Sigmoid colon (tissue), 6 donors: ENCODE measurements at regions not wholly inside any gene's neighbourhood (a gene's known extent, or its start where the extent isn't known, plus 50 kb on each side); places are given as distances from the start of the nearest gene placed in this dataset.

Source experiments
- DNase-seq: peaks from one replicate; pipeline ENCODE4 v3.0.0-alpha.2; 2019
- H3K27ac ChIP-seq, 4 donors: fragments of 200-600 bp; sonication (generic); one replicate each; pipeline ENCODE4 v1.5.1; 2016 to 2019; ENCODE audit warnings: mild to moderate bottlenecking in 1 of 4
- H3K27me3 ChIP-seq, 3 donors: fragments of 200-600 bp; sonication (generic); one replicate each; pipeline ENCODE4 v1.5.1; 2019; ENCODE audit warnings: mild to moderate bottlenecking in 1 of 3
- H3K36me3 ChIP-seq, 4 donors: fragments of 200-600 bp; sonication (generic); one replicate each; pipeline ENCODE4 v1.5.1; 2016 to 2019
- H3K4me1 ChIP-seq, 4 donors: fragments of 200-600 bp; sonication (generic); one replicate each; pipeline ENCODE4 v1.5.1; 2017 to 2019
- H3K4me3 ChIP-seq, 4 donors: fragments of 200-600 bp; sonication (generic); one replicate each; pipeline ENCODE4 v1.5.1; 2017 to 2019; ENCODE audit warnings: mild to moderate bottlenecking in 2 of 4, moderate library complexity in 1 of 4
- H3K9me3 ChIP-seq, 4 donors: fragments of 200-600 bp in 3 of 4; sonication (generic) in 3 of 4; one replicate each; pipeline versions ENCODE4 v1.5.1 to v1.6.1; 2013 to 2019
- CTCF ChIP-seq, 4 experiments: fragments of 450-650 bp in 3 of 4; fragments of 200-600 bp in 1 of 4; IDR thresholded peaks; one replicate each; pipeline ENCODE4 v1.5.1; 2016 to 2019; ENCODE audit warnings: antibody characterized with exemption in 4 of 4, mild to moderate bottlenecking in 3 of 4, moderate library complexity in 2 of 4
- EP300 ChIP-seq, 4 donors: sonication (generic); formaldehyde crosslinking; IDR thresholded peaks; one replicate each; pipeline ENCODE4 v1.6.1; 2017; ENCODE audit warnings: antibody characterized with exemption in 4 of 4
- POLR2A ChIP-seq, 2 donors: fragments of 450-650 bp; IDR thresholded peaks; one replicate each; pipeline ENCODE4 v1.6.1; 2016; ENCODE audit warnings: antibody characterized with exemption in 2 of 2, mild to moderate bottlenecking in 2 of 2, moderate library complexity in 2 of 2
- POLR2AphosphoS5 ChIP-seq, 4 donors: sonication (generic); formaldehyde crosslinking; IDR thresholded peaks; one replicate each; pipeline ENCODE4 v1.6.1; 2017; ENCODE audit warnings: antibody characterized with exemption in 4 of 4
- WGBS, 2 donors: extraction: QIAGEN DNeasy Blood & Tissue Kit; methylation state at CpG; one replicate each; pipeline ENCODE4 v1.1.7; 2013; 5-methylcytosine and 5-hydroxymethylcytosine counted together
- intact Hi-C: fragments of 100-400 bp; cut with DNase I; formaldehyde crosslinking; loops from one replicate; pipeline ENCODE4 v1.15.1; 2023
- donor health status: healthy with polysubstance abuse.
- donor health status: healthy.

DNA sequence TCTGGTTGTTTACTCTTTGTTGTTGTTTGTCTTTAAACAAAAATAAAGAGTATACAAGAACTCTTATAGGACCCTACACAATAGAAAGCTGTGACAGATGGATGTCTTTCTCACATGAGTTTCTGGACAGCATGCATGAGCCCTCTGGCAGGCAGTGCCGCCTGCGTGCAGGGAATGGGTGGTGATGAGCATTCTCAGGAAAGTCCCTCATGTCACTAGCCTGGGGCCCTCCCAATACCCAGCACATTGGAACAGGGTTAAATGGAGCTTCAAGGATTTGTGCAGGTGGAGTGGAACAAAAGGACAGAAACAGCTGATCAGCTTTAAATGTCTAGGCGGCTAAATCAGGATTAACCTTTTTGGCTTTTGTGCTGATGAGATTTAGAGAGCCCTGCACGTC is 181.0 kb upstream of the CD180 start:
- TF ChIP-seq POLR2AphosphoS5 (IDR thresholded peaks at IDR 0.05) (no peak), CTCF (IDR thresholded peaks at IDR 0.05) (no peak), POLR2A (IDR thresholded peaks at IDR 0.05) (no peak), EP300 (IDR thresholded peaks at IDR 0.05) (no peak)
- H3K27me3 ChIP-seq, result no peaks in the 10 kb centered on the region
- 89 to 93% methylated on average over 4 of the region's 4 CpGs for WGBS, 2 donors
- no peak for DNase-seq
- no peaks in the 10 kb centered on the region for H3K4me1 ChIP-seq
- no peaks in the 10 kb centered on the region for H3K9me3 ChIP-seq
- H3K36me3 ChIP-seq, result no peaks in the 10 kb centered on the region
- no peak overlapping the region for H3K4me3 ChIP-seq
- H3K27ac ChIP-seq, result no peak overlapping the region
- intact Hi-C loops, result no loop called here

- Histone ChIP-seq H3K27me3 (no peaks in the 10 kb centered on the region), H3K36me3 (no peaks in the 10 kb centered on the region), H3K9me3 (no peaks in the 10 kb centered on the region), H3K27ac (no peak overlapping the region), H3K4me3 (no peak overlapping the region), H3K4me1 (no peaks in the 10 kb centered on the region)
- WGBS, 2 donors, result 96 to 100% methylated on average over 2 of the region's 2 CpGs
- no peak for DNase-seq
- intact Hi-C loops, result no loop called here
- no peak for TF ChIP-seq POLR2AphosphoS5 (IDR thresholded peaks at IDR 0.05)
Observed at GRCh38 chr5:67375606-67376005, 179.0 kb upstream of the CD180 start.

- no peaks in the 10 kb centered on the region for H3K9me3 ChIP-seq
- 42 to 76% methylated on average over 2 of the region's 2 CpGs for WGBS, 2 donors
- H3K36me3 ChIP-seq, result no peaks in the 10 kb centered on the region
- no peak overlapping the region for H3K4me3 ChIP-seq
- H3K27ac ChIP-seq, result no peak overlapping the region
- intact Hi-C loops, result no loop called here
- no peak for TF ChIP-seq CTCF (IDR thresholded peaks at IDR 0.05)
- TF ChIP-seq EP300 (IDR thresholded peaks at IDR 0.05), result no peak
- no peak for TF ChIP-seq POLR2AphosphoS5 (IDR thresholded peaks at IDR 0.05)
- H3K27me3 ChIP-seq, result no peaks in the 10 kb centered on the region
- no peaks in the 10 kb centered on the region for H3K4me1 ChIP-seq
- DNase-seq, result no peak
Observed at GRCh38 chr5:67374378-67374777, 177.8 kb upstream of the CD180 start.

GRCh38 chr5:67373518-67373917 is 176.9 kb upstream of the CD180 start:
- no peak for DNase-seq
- H3K4me3 ChIP-seq, result no peak overlapping the region
- 66 to 85% methylated on average over 1 of the region's 1 CpG for WGBS, 2 donors
- H3K27me3 ChIP-seq, result no peaks in the 10 kb centered on the region
- no peaks in the 10 kb centered on the region for H3K9me3 ChIP-seq
- H3K36me3 ChIP-seq, result no peaks in the 10 kb centered on the region
- H3K27ac ChIP-seq, result no peak overlapping the region
- TF ChIP-seq CTCF (IDR thresholded peaks at IDR 0.05) (no peak), POLR2A (IDR thresholded peaks at IDR 0.05) (no peak), POLR2AphosphoS5 (IDR thresholded peaks at IDR 0.05) (no peak), EP300 (IDR thresholded peaks at IDR 0.05) (no peak)
- intact Hi-C loops, result no loop called here
- no peaks in the 10 kb centered on the region for H3K4me1 ChIP-seq

DNA sequence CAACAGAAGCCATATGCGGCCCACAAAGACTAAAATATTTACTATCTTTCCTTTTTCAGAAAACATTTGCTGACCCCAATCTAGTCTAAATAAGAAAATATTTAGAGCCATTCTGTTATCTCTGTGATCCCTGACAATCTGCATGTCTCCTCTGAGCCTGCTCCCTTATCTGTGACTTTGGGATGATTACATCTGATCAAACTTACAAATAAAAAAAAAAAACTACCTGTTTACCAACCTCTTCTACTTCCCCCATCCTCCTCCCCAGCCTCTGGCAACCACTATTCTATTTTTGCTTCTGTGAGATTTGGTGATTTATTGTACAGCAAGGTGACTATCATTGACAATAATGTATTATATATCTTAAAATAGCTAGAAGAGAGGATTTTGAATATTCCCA is 176.3 kb upstream of the CD180 start:
- no peak overlapping the region for H3K4me3 ChIP-seq
- H3K27ac ChIP-seq, result no peak overlapping the region
- TF ChIP-seq CTCF (IDR thresholded peaks at IDR 0.05), result no peak
- TF ChIP-seq POLR2AphosphoS5 (IDR thresholded peaks at IDR 0.05), result no peak
- TF ChIP-seq EP300 (IDR thresholded peaks at IDR 0.05), result no peak
- no peak for TF ChIP-seq POLR2A (IDR thresholded peaks at IDR 0.05)
- H3K27me3 ChIP-seq, result no peaks in the 10 kb centered on the region
- H3K36me3 ChIP-seq, result no peaks in the 10 kb centered on the region
- H3K9me3 ChIP-seq, result no peaks in the 10 kb centered on the region
- intact Hi-C loops, result no loop called here
- no peak for DNase-seq
- 89 to 90% methylated on average over 1 of the region's 1 CpG for WGBS, 2 donors
- no peaks in the 10 kb centered on the region for H3K4me1 ChIP-seq
